Mucosa of descending colon (tissue), 3 donors: ENCODE measurements at regions not wholly inside any gene's neighbourhood (a gene's known extent, or its start where the extent isn't known, plus 50 kb on each side); places are given as distances from the start of the nearest gene placed in this dataset.

Experiments used
- ATAC-seq: fragments of 200-7000 bp; cut with Tn5 transposase; one replicate; pipeline ENCODE4 v1.9.1; 2020; ENCODE audit warnings: mild to moderate bottlenecking, moderate library complexity
- DNase-seq, 3 donors: peaks; one replicate each; pipeline ENCODE4 v3.0.0-alpha.2; 2020
- H3K36me3 ChIP-seq: fragments of 200-600 bp; one replicate; pipeline ENCODE4 v1.8.0; 2021; ENCODE audit warnings: low read depth, mild to moderate bottlenecking
- H3K4me1 ChIP-seq: fragments of 200-600 bp; one replicate; pipeline ENCODE4 v1.8.0; 2021; ENCODE audit warnings: low read depth, mild to moderate bottlenecking
- H3K4me3 ChIP-seq: fragments of 200-600 bp; one replicate; pipeline ENCODE4 v1.8.0; 2021; ENCODE audit warnings: mild to moderate bottlenecking
- H3K9me3 ChIP-seq: fragments of 200-600 bp; one replicate; pipeline ENCODE4 v1.8.0; 2021; ENCODE audit warnings: mild to moderate bottlenecking
- CTCF ChIP-seq: fragments of 200-600 bp; IDR thresholded peaks from one replicate; pipeline ENCODE4 v1.8.0; 2022; ENCODE audit warnings: antibody characterized with exemption, mild to moderate bottlenecking
- intact Hi-C, 2 donors: fragments of 100-400 bp; cut with DNase I in 1 of 2; cut with micrococcal nuclease in 1 of 2; formaldehyde crosslinking; loops; one replicate each; pipeline versions ENCODE4 v1.11.0 to v1.11.1; 2022; cut with DNase I, micrococcal nuclease
- donor health status: DM: no; HTN: no; CAD: no; lungs with moderate emphysema.
- donor health status: DM: no; HTN: no; CAD: no.
- donor health status: DM: no; HTN: yes; CAD: no.

DNA sequence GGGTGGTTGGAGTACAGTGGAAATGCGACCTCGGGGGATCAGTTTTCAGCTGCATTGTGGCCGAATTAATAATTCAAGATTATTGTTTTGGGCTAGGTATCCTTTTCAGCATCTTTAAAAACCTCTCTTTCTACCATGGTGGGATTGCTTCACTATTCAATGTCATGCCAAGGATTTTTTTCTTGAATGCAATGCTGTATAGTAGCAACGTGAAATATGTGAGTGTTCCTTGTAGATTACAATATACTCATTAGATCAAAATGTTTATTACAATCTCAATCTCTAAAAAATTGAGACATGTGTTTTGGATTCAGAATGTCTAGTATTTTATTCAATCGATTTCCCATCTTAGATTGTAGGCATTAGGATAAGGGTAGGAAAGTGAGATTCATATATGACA lies 586.5 kb upstream of the TBL1XR1 start:
- DNase-seq (no peak), ATAC-seq (no peak)
- intact Hi-C loops: no loop called here
- no peaks in the 10 kb centered on the region for H3K9me3 ChIP-seq
- H3K36me3 ChIP-seq: no peaks in the 10 kb centered on the region
- no peak for TF ChIP-seq CTCF
- no peaks in the 10 kb centered on the region for H3K4me1 ChIP-seq
- no peak overlapping the region for H3K4me3 ChIP-seq

- DNase-seq (no peak), ATAC-seq (no peak)
- Histone ChIP-seq H3K4me3 (no peak overlapping the region), H3K4me1 (no peaks in the 10 kb centered on the region), H3K36me3 (no peaks in the 10 kb centered on the region), H3K9me3 (no peaks in the 10 kb centered on the region)
- TF ChIP-seq CTCF: no peak
- intact Hi-C loops: no loop called here
Observed at GRCh38 chr3:177787279-177788041, 590.2 kb upstream of the TBL1XR1 start.

GRCh38 chr3:177789500-177789899 lies 592.2 kb upstream of the TBL1XR1 start:
- DNase-seq (no peak), ATAC-seq (no peak)
- intact Hi-C loops: no loop called here

GRCh38 chr3:177792311-177793030 lies 595.2 kb upstream of the TBL1XR1 start:
- Histone ChIP-seq H3K36me3 (no peaks in the 10 kb centered on the region), H3K4me1 (no peaks in the 10 kb centered on the region), H3K4me3 (no peak overlapping the region), H3K9me3 (no peaks in the 10 kb centered on the region)
- intact Hi-C loops: no loop called here
- TF ChIP-seq CTCF: no peak
- ATAC-seq (no peak), DNase-seq (no peak)

More at GRCh38 chr3:177789500-177789899, 592.2 kb upstream of the TBL1XR1 start:
- TF ChIP-seq CTCF: no peak
- H3K36me3 ChIP-seq: no peaks in the 10 kb centered on the region
- H3K9me3 ChIP-seq: no peaks in the 10 kb centered on the region
- H3K4me3 ChIP-seq: no peak overlapping the region
- H3K4me1 ChIP-seq: no peaks in the 10 kb centered on the region

- Histone ChIP-seq H3K9me3 (no peaks in the 10 kb centered on the region), H3K4me3 (no peak overlapping the region), H3K4me1 (no peaks in the 10 kb centered on the region), H3K36me3 (no peaks in the 10 kb centered on the region)
- no peak for DNase-seq
- TF ChIP-seq CTCF: no peak
- no peak for ATAC-seq
- intact Hi-C loops: no loop called here
Observed at GRCh38 chr3:177793451-177793850, 596.2 kb upstream of the TBL1XR1 start.
